Uterus (tissue), 3 donors: ENCODE measurements at regions not wholly inside any gene's neighbourhood (a gene's known extent, or its start where the extent isn't known, plus 50 kb on each side); places are given as distances from the start of the nearest gene placed in this dataset.

Experiments
- DNase-seq, 2 donors: peaks; one replicate each; pipeline ENCODE4 v3.0.0-alpha.2; 2019 to 2020
- H3K27ac ChIP-seq, 2 donors: fragments of 200-600 bp; sonication (generic); 1 replicate in 1 of 2; 2 replicates in 1 of 2; pipeline ENCODE4 v1.5.1; 2016 to 2018
- H3K27me3 ChIP-seq, 2 donors: fragments of 200-600 bp; sonication (generic); one replicate each; pipeline ENCODE4 v1.5.1; 2018 to 2019; ENCODE audit warnings: control low read depth in 1 of 2
- H3K36me3 ChIP-seq, 2 donors: fragments of 200-600 bp; sonication (generic); one replicate each; pipeline ENCODE4 v1.5.1; 2019; ENCODE audit warnings: control low read depth in 1 of 2
- H3K4me1 ChIP-seq, 2 donors: fragments of 200-600 bp; sonication (generic); one replicate each; pipeline ENCODE4 v1.5.1; 2018 to 2019; ENCODE audit warnings: control low read depth in 1 of 2
- H3K4me3 ChIP-seq, 2 donors: fragments of 200-600 bp; sonication (generic); 1 replicate in 1 of 2; 2 replicates in 1 of 2; pipeline ENCODE4 v1.5.1; 2018 to 2019; ENCODE audit warnings: mild to moderate bottlenecking in 1 of 2
- H3K9me3 ChIP-seq, 2 donors: fragments of 200-600 bp; sonication (generic); one replicate each; pipeline ENCODE4 v1.5.1; 2019; ENCODE audit warnings: control low read depth in 1 of 2
- POLR2A ChIP-seq, 2 donors: fragments of 450-650 bp; IDR thresholded peaks; one replicate each; pipeline ENCODE4 v1.6.1; 2016; ENCODE audit warnings: antibody characterized with exemption in 2 of 2, mild to moderate bottlenecking in 1 of 2, moderate library complexity in 1 of 2
- intact Hi-C: fragments of 100-400 bp; cut with DNase I; formaldehyde crosslinking; loops from one replicate; pipeline ENCODE4 v1.15.1; 2023; ENCODE audit warnings: low total_unique reads
- TF ChIP-seq, protein P1 (sequence below), 4 experiments: fragments of 200-600 bp in 2 of 4; fragments of 450-650 bp in 2 of 4; sonication (generic) in 2 of 4; IDR thresholded peaks; one replicate each; pipeline ENCODE4 v1.5.1; 2016 to 2019; ENCODE audit warnings: antibody characterized with exemption in 4 of 4, mild to moderate bottlenecking in 2 of 4, moderate library complexity in 1 of 4
- donor health status: DM: yes; HTN: yes; CAD: no.

DNA sequence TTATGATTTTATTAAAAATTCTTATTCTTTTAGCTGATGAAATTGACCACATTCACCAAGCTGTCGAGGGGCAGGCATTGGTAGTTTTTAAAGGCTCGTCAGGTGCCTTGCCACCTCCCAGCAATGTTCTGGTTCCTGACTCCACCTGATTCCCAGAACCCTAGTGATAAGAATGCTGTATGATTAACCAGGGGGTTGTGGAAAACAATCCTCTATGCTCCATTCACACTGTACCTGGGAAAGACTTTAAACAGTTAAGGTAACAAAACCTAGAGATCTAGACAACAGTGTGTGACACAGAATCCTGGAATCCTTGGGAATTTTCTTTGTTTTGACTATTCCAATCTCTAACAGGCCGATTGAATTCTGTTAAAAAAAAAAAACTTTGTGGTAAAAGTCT, 165.7 kb upstream of the OLIG3 start:
- no peak for DNase-seq

GRCh38 chr6:137660296-137660731, 166.1 kb upstream of the OLIG3 start:
- DNase-seq: no peak
- Histone ChIP-seq H3K27ac (no peak overlapping the region), H3K4me3 (no peak overlapping the region), H3K4me1 (no peaks in the 10 kb centered on the region), H3K27me3 (no peaks in the 10 kb centered on the region), H3K36me3 (no peaks in the 10 kb centered on the region), H3K9me3 (peaks cover 0 to 1% of the 10 kb centered on the region in 2 donors)
- intact Hi-C loops: no loop called here
- no peak for TF ChIP-seq POLR2A (IDR thresholded peaks at IDR 0.05)
- TF ChIP-seq, protein P1, sequence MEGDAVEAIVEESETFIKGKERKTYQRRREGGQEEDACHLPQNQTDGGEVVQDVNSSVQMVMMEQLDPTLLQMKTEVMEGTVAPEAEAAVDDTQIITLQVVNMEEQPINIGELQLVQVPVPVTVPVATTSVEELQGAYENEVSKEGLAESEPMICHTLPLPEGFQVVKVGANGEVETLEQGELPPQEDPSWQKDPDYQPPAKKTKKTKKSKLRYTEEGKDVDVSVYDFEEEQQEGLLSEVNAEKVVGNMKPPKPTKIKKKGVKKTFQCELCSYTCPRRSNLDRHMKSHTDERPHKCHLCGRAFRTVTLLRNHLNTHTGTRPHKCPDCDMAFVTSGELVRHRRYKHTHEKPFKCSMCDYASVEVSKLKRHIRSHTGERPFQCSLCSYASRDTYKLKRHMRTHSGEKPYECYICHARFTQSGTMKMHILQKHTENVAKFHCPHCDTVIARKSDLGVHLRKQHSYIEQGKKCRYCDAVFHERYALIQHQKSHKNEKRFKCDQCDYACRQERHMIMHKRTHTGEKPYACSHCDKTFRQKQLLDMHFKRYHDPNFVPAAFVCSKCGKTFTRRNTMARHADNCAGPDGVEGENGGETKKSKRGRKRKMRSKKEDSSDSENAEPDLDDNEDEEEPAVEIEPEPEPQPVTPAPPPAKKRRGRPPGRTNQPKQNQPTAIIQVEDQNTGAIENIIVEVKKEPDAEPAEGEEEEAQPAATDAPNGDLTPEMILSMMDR (IDR thresholded peaks at IDR 0.05): no peak

More for the DNA sequence above, 165.7 kb upstream of the OLIG3 start:
- H3K27me3 ChIP-seq: no peaks in the 10 kb centered on the region
- no peak overlapping the region for H3K4me3 ChIP-seq
- intact Hi-C loops: no loop called here
- no peaks in the 10 kb centered on the region for H3K4me1 ChIP-seq
- TF ChIP-seq, protein P1 (IDR thresholded peaks at IDR 0.05): no peak
- TF ChIP-seq POLR2A (IDR thresholded peaks at IDR 0.05): no peak
- H3K36me3 ChIP-seq: no peaks in the 10 kb centered on the region
- no peak overlapping the region for H3K27ac ChIP-seq
- peaks cover 0 to 6% of the 10 kb centered on the region in 2 donors for H3K9me3 ChIP-seq

DNA sequence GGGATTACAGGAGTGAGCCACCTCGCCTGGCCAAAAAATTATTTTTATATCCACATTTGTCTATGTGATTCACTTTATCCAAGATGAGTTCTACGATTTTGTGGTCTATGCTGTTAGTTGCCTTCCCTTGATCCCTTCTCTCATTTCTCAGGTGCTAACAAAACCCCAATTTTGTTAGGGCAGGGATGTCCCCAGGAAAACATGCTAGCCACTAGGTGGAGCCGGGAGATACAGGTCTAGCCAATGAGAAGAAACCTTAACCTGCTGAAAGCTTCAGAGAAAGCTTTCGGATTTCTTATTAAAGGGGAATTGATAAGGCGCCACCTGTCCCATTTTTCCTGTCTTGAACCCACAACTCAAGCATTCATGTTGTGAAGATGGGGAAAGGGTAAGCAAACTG, 167.4 kb upstream of the OLIG3 start:
- TF ChIP-seq, protein P1 (IDR thresholded peaks at IDR 0.05): no peak
- no peak for TF ChIP-seq POLR2A (IDR thresholded peaks at IDR 0.05)
- Histone ChIP-seq H3K36me3 (no peaks in the 10 kb centered on the region), H3K4me3 (no peak overlapping the region), H3K4me1 (no peaks in the 10 kb centered on the region), H3K9me3 (no peaks in the 10 kb centered on the region), H3K27me3 (no peaks in the 10 kb centered on the region), H3K27ac (no peak overlapping the region)
- DNase-seq: no peak
- intact Hi-C loops: no loop called here

GRCh38 chr6:137664183-137664582, 170.0 kb upstream of the OLIG3 start:
- H3K36me3 ChIP-seq: no peaks in the 10 kb centered on the region

DNA sequence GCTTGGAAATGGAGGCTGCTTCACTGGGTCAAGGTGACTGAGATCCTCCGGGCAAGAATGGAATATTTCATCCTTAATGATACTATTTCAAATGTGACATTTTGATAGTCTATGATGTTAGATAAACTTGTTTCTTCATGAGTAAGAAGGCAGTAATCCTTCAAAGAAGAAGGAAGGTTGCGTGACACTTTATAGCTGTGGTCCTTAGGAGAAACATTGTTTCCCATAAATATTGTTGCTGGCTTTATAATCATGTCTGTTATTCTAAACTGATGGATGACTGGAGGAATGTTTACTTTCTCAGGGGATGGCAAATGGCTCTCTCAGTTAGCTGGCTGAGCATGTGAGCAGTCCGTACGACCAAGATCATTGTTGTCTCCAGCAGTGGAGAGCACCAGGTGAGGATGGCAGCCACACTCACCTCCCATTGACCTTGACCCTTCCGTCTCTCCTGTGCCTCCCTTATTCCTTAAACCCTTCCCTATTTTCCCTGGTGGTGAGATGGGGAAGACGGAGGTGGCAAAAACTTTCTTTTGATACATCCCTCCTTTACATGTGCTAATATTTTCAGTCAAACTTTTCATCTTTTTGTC, 171.2 kb upstream of the OLIG3 start:
- Histone ChIP-seq H3K9me3 (no peaks in the 10 kb centered on the region), H3K4me1 (no peaks in the 10 kb centered on the region), H3K27me3 (no peaks in the 10 kb centered on the region), H3K36me3 (no peaks in the 10 kb centered on the region), H3K4me3 (no peak overlapping the region), H3K27ac (peak overlapping the region in 1 of 2 donors; percentile 59)
- DNase-seq: no peak
- TF ChIP-seq, protein P1 (IDR thresholded peaks at IDR 0.05): no peak
- TF ChIP-seq POLR2A (IDR thresholded peaks at IDR 0.05): no peak
- intact Hi-C loops: no loop called here

More at GRCh38 chr6:137664183-137664582, 170.0 kb upstream of the OLIG3 start:
- no peaks in the 10 kb centered on the region for H3K9me3 ChIP-seq
- intact Hi-C loops: no loop called here
- TF ChIP-seq POLR2A (IDR thresholded peaks at IDR 0.05): no peak
- TF ChIP-seq, protein P1 (IDR thresholded peaks at IDR 0.05): no peak
- H3K4me1 ChIP-seq: no peaks in the 10 kb centered on the region
- H3K27me3 ChIP-seq: no peaks in the 10 kb centered on the region
- no peak overlapping the region for H3K4me3 ChIP-seq
- H3K27ac ChIP-seq: no peak overlapping the region
- DNase-seq: no peak
